GM23338 (cell line): ENCODE measurements at regions not wholly inside any gene's neighbourhood (a gene's known extent, or its start where the extent isn't known, plus 50 kb on each side); places are given as distances from the start of the nearest gene placed in this dataset.

ENCODE experiments used
- ATAC-seq: fragments of 200-7000 bp; cut with Tn5 transposase; 3 replicates; pipeline ENCODE4 v1.9.1; 2020
- DNase-seq: peaks from one replicate; pipeline ENCODE4 v3.0.0-alpha.2; 2015; ENCODE audit warnings: low spot score
- H2AFZ ChIP-seq: fragments of 200-600 bp; sonication (generic); 2 replicates; pipeline ENCODE4 v1.8.0; 2016; ENCODE audit warnings: antibody characterized with exemption, mild to moderate bottlenecking, moderate library complexity
- H3F3A ChIP-seq: fragments of 200-600 bp; sonication (generic); replicated peaks from 2 replicates; pipeline ENCODE4 v1.8.0; 2017; ENCODE audit warnings: antibody characterized with exemption, mixed run types, low read depth
- H3K27ac ChIP-seq: fragments of 200-600 bp; sonication (generic); 2 replicates; pipeline ENCODE4 v1.6.1; 2016; ENCODE audit warnings: low read depth
- H3K27me3 ChIP-seq: fragments of 200-600 bp; sonication (generic); 2 replicates; pipeline ENCODE4 v1.8.0; 2016; ENCODE audit warnings: mild to moderate bottlenecking, mixed run types, moderate library complexity; ENCODE audit not compliant: insufficient read depth
- H3K36me3 ChIP-seq: fragments of 200-600 bp; sonication (generic); 2 replicates; pipeline ENCODE4 v1.8.0; 2016; ENCODE audit warnings: mild to moderate bottlenecking; ENCODE audit not compliant: insufficient read depth
- H3K4me1 ChIP-seq: fragments of 200-600 bp; sonication (generic); 2 replicates; pipeline ENCODE4 v1.8.0; 2016; ENCODE audit warnings: mild to moderate bottlenecking, moderate library complexity; ENCODE audit not compliant: insufficient read depth
- H3K4me2 ChIP-seq: fragments of 200-600 bp; sonication (generic); 2 replicates; pipeline ENCODE4 v1.7.1; 2017; ENCODE audit warnings: mixed run types
- H3K4me3 ChIP-seq: fragments of 200-600 bp; sonication (generic); 2 replicates; pipeline ENCODE4 v1.6.1; 2016; ENCODE audit warnings: mixed run types
- H3K79me2 ChIP-seq: fragments of 200-600 bp; sonication (generic); replicated peaks from 2 replicates; pipeline ENCODE4 v1.8.0; 2017; ENCODE audit warnings: mild to moderate bottlenecking; ENCODE audit not compliant: insufficient read depth
- H3K9me2 ChIP-seq: fragments of 200-600 bp; sonication (generic); 2 replicates; pipeline ENCODE4 v1.8.0; 2017; ENCODE audit not compliant: insufficient read depth
- H4K20me1 ChIP-seq: fragments of 200-600 bp; sonication (generic); replicated peaks from 2 replicates; pipeline ENCODE4 v1.8.0; 2017; ENCODE audit warnings: mild to moderate bottlenecking; ENCODE audit not compliant: insufficient read depth
- H3K27ac Mint-ChIP-seq: 2 replicates; pipeline ENCODE4 v1.8.0; 2020; ENCODE audit warnings: inconsistent platforms, mild to moderate bottlenecking, moderate library complexity, mixed read lengths
- H3K27me3 Mint-ChIP-seq: 3 replicates; pipeline ENCODE4 v1.8.0; 2022; ENCODE audit warnings: low read depth, mild to moderate bottlenecking, moderate library complexity, mixed read lengths, inconsistent platforms; ENCODE audit not compliant: insufficient read depth, poor library complexity
- H3K36me3 Mint-ChIP-seq: 3 replicates; pipeline ENCODE4 v1.8.0; 2021; ENCODE audit warnings: low read depth, mild to moderate bottlenecking, inconsistent platforms, moderate library complexity, mixed read lengths
- H3K4me1 Mint-ChIP-seq: 3 replicates; pipeline ENCODE4 v1.8.0; 2020; ENCODE audit warnings: mild to moderate bottlenecking, inconsistent platforms, mixed read lengths
- H3K4me3 Mint-ChIP-seq: 3 replicates; pipeline ENCODE4 v1.8.0; 2021; ENCODE audit warnings: moderate library complexity, mild to moderate bottlenecking, inconsistent platforms, mixed read lengths
- H3K9me3 Mint-ChIP-seq: 3 replicates; pipeline ENCODE4 v1.8.0; 2020; ENCODE audit warnings: moderate library complexity, mild to moderate bottlenecking, inconsistent platforms, mixed read lengths
- CREB1 ChIP-seq: fragments of 250-450 bp; sonication (Bioruptor Pico); IDR thresholded peaks from 2 replicates; pipeline ENCODE4 v1.5.0; 2020; ENCODE audit warnings: low read depth, mild to moderate bottlenecking, moderate library complexity
- EZH2 ChIP-seq: fragments of 200-600 bp; sonication (generic); IDR thresholded peaks from one replicate; pipeline ENCODE4 v1.8.0; 2017; ENCODE audit warnings: antibody characterized with exemption, mild to moderate bottlenecking, low read depth; ENCODE audit not compliant: unreplicated experiment
- EZH2phosphoT487 ChIP-seq: fragments of 200-600 bp; sonication (generic); IDR thresholded peaks from one replicate; pipeline ENCODE4 v1.8.1; 2018; ENCODE audit warnings: antibody characterized with exemption; ENCODE audit not compliant: unreplicated experiment
- JUNB ChIP-seq: IDR thresholded peaks from one replicate; pipeline ENCODE4 v1.6.1; 2016; ENCODE audit warnings: antibody characterized with exemption; ENCODE audit not compliant: unreplicated experiment
- NANOG ChIP-seq: IDR thresholded peaks from 2 replicates; pipeline ENCODE4 v1.6.1; 2016; ENCODE audit warnings: antibody characterized with exemption, borderline replicate concordance
- POLR2AphosphoS5 ChIP-seq: IDR thresholded peaks from 2 replicates; pipeline ENCODE4 v1.6.1; 2016; ENCODE audit warnings: antibody characterized with exemption, low read depth
- REST ChIP-seq: IDR thresholded peaks from one replicate; pipeline ENCODE4 v1.6.1; 2018; ENCODE audit warnings: antibody characterized with exemption; ENCODE audit not compliant: unreplicated experiment
- STAT1 ChIP-seq: IDR thresholded peaks from one replicate; pipeline ENCODE4 v1.6.1; 2016; ENCODE audit warnings: antibody characterized with exemption; ENCODE audit not compliant: unreplicated experiment
- ZNF114 ChIP-seq: fragments of 250-450 bp; sonication (Bioruptor Pico); IDR thresholded peaks from 2 replicates; pipeline ENCODE4 v1.5.0; 2020; ENCODE audit warnings: mild to moderate bottlenecking, moderate library complexity
- ZNF331 ChIP-seq: fragments of 250-450 bp; sonication (Bioruptor Pico); IDR thresholded peaks from 2 replicates; pipeline ENCODE4 v1.5.0; 2020; ENCODE audit warnings: low read depth, mild to moderate bottlenecking, moderate library complexity
- ZNF462 ChIP-seq: fragments of 250-450 bp; sonication (Bioruptor Pico); IDR thresholded peaks from 2 replicates; pipeline ENCODE4 v1.5.0; 2020; ENCODE audit warnings: mild to moderate bottlenecking, moderate library complexity
- TF ChIP-seq, protein P1 (sequence below), 2 experiments: fragments of 200-600 bp in 1 of 2; sonication (generic) in 1 of 2; conservative IDR thresholded peaks; 2 replicates each; pipeline versions ENCODE4 v1.5.1 to v1.6.1; 2016 to 2017; ENCODE audit warnings: antibody characterized with exemption in 2 of 2, low read depth in 2 of 2, mild to moderate bottlenecking in 2 of 2, moderate library complexity in 1 of 2
- TF ChIP-seq, protein P2 (sequence below): IDR thresholded peaks from 2 replicates; pipeline ENCODE4 v1.6.1; 2016; ENCODE audit warnings: antibody characterized with exemption

DNA sequence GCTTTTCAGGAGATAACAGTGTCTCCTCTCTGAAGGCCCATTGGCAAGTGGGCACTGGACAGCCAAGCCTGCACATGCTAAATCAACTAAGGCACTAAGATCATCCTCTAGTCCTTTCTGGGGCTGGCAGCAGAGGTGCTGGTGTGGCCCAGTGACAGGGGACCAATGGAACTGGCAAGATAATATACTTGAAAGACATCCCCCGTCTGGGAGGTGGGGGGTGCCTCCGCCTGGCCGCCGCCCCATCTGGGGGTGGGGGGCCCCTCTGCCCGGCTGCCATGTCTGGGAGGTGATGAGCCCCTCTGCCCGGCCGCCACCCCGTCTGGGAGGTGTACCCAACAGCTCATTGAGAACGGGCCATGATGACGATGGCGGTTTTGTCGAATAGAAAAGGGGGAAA, 223.3 kb downstream of the UNC5CL start:
- no peak for TF ChIP-seq ZNF462 (CRISPR knock-in tag)
- no peak for TF ChIP-seq REST
- no peak for TF ChIP-seq ZNF114 (CRISPR knock-in tag)
- no peak for TF ChIP-seq NANOG
- TF ChIP-seq, protein P1, sequence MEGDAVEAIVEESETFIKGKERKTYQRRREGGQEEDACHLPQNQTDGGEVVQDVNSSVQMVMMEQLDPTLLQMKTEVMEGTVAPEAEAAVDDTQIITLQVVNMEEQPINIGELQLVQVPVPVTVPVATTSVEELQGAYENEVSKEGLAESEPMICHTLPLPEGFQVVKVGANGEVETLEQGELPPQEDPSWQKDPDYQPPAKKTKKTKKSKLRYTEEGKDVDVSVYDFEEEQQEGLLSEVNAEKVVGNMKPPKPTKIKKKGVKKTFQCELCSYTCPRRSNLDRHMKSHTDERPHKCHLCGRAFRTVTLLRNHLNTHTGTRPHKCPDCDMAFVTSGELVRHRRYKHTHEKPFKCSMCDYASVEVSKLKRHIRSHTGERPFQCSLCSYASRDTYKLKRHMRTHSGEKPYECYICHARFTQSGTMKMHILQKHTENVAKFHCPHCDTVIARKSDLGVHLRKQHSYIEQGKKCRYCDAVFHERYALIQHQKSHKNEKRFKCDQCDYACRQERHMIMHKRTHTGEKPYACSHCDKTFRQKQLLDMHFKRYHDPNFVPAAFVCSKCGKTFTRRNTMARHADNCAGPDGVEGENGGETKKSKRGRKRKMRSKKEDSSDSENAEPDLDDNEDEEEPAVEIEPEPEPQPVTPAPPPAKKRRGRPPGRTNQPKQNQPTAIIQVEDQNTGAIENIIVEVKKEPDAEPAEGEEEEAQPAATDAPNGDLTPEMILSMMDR (conservative IDR thresholded peaks at IDR 0.05; ENCODE audit: low read depth in 2 of 2), result no peak
- no peak for TF ChIP-seq EZH2
- no peak for TF ChIP-seq EZH2phosphoT487
- no peak for TF ChIP-seq ZNF331 (CRISPR knock-in tag)
- no peak for TF ChIP-seq JUNB
- no peak for TF ChIP-seq CREB1
- no peak for TF ChIP-seq POLR2AphosphoS5
- TF ChIP-seq, protein P2, sequence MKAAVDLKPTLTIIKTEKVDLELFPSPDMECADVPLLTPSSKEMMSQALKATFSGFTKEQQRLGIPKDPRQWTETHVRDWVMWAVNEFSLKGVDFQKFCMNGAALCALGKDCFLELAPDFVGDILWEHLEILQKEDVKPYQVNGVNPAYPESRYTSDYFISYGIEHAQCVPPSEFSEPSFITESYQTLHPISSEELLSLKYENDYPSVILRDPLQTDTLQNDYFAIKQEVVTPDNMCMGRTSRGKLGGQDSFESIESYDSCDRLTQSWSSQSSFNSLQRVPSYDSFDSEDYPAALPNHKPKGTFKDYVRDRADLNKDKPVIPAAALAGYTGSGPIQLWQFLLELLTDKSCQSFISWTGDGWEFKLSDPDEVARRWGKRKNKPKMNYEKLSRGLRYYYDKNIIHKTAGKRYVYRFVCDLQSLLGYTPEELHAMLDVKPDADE, result no peak
- TF ChIP-seq STAT1, result no peak
- H3K4me3 ChIP-seq, result no peak overlapping the region
- no peaks in the 10 kb centered on the region for H3K27me3 ChIP-seq

More for the DNA sequence above, 223.3 kb downstream of the UNC5CL start:
- H3K4me3 Mint-ChIP-seq, result no peak overlapping the region
- H3K9me3 Mint-ChIP-seq, result no peaks in the 10 kb centered on the region
- no peaks in the 10 kb centered on the region for H3F3A ChIP-seq
- H3K36me3 ChIP-seq, result no peaks in the 10 kb centered on the region
- H3K27ac Mint-ChIP-seq, result no peak overlapping the region
- no peaks in the 10 kb centered on the region for H4K20me1 ChIP-seq
- H3K27ac ChIP-seq, result no peak overlapping the region
- no peak for DNase-seq
- no peaks in the 10 kb centered on the region for H3K4me1 ChIP-seq
- no peaks in the 10 kb centered on the region for H3K27me3 Mint-ChIP-seq
- ATAC-seq, result no peak
- no peak overlapping the region for H3K4me2 ChIP-seq
- H3K36me3 Mint-ChIP-seq, result no peaks in the 10 kb centered on the region
- H2AFZ ChIP-seq, result no peak overlapping the region
- no peaks in the 10 kb centered on the region for H3K9me2 ChIP-seq
- H3K79me2 ChIP-seq, result no peaks in the 10 kb centered on the region
- H3K4me1 Mint-ChIP-seq, result no peaks in the 10 kb centered on the region
